Naive thymus-derived CD4-positive, alpha-beta T cell (primary cell): ENCODE measurements at regions not wholly inside any gene's neighbourhood (a gene's known extent, or its start where the extent isn't known, plus 50 kb on each side); places are given as distances from the start of the nearest gene placed in this dataset.

Experiments
- ATAC-seq: fragments of 150-1000 bp; cut with Tn5 transposase; 2 replicates; pipeline ENCODE4 v1.10.0; 2021; ENCODE audit warnings: mild to moderate bottlenecking, moderate library complexity
- CTCF ChIA-PET: fragments of 350-600 bp; sonication (Branson Sonifier 250); formaldehyde crosslinking; loops from one replicate; lab custom pipeline; 2021; ENCODE audit warnings: antibody characterized with exemption; lab: Charles Lee
- POLR2A ChIA-PET: fragments of 350-600 bp; sonication (Branson Sonifier 250); formaldehyde crosslinking; loops from one replicate; lab custom pipeline; 2021; ENCODE audit warnings: antibody characterized with exemption, inconsistent platforms; lab: Charles Lee
- DNase-seq, 9 donors: peaks; one replicate each; pipeline versions ENCODE4 v3.0.0 to v3.0.0-alpha.2; 2020 to 2022; ENCODE audit warnings: mixed read lengths in 1 of 9
- H3K27ac ChIP-seq: one replicate; pipeline ENCODE4 v1.7.0; 2013; ENCODE audit warnings: mild to moderate bottlenecking, low read depth, low read length, moderate library complexity
- H3K27me3 ChIP-seq, 2 donors: one replicate each; pipeline ENCODE4 v1.7.0; 2013; ENCODE audit warnings: low read length in 2 of 2, mild to moderate bottlenecking in 2 of 2, moderate library complexity in 2 of 2; ENCODE audit not compliant: control insufficient read depth in 2 of 2, insufficient read depth in 2 of 2
- H3K36me3 ChIP-seq, 3 experiments: 1 replicate in 2 of 3; 2 replicates in 1 of 3; pipeline ENCODE4 v1.7.0; 2013; ENCODE audit warnings: low read length in 3 of 3, mild to moderate bottlenecking in 3 of 3, moderate library complexity in 1 of 3; ENCODE audit not compliant: insufficient read depth in 3 of 3, control insufficient read depth in 2 of 3
- H3K4me1 ChIP-seq, 2 donors: one replicate each; pipeline ENCODE4 v1.7.0; 2013; ENCODE audit warnings: low read length in 2 of 2, mild to moderate bottlenecking in 2 of 2, moderate library complexity in 1 of 2; ENCODE audit not compliant: control insufficient read depth in 2 of 2, insufficient read depth in 2 of 2
- H3K4me3 ChIP-seq: 2 replicates; pipeline ENCODE4 v1.7.0; 2013; ENCODE audit warnings: mild to moderate bottlenecking, low read length
- H3K9me3 ChIP-seq, 3 experiments: 1 replicate in 2 of 3; 2 replicates in 1 of 3; pipeline ENCODE4 v1.7.0; 2013; ENCODE audit warnings: low read length in 3 of 3; ENCODE audit not compliant: control insufficient read depth in 2 of 3
- H3K27ac Mint-ChIP-seq, 9 donors: one replicate each; pipeline ENCODE4 v1.8.0; 2020 to 2022; ENCODE audit warnings: mixed read lengths in 9 of 9, mild to moderate bottlenecking in 8 of 9, moderate library complexity in 5 of 9, inconsistent platforms in 2 of 9
- H3K27me3 Mint-ChIP-seq, 5 donors: one replicate each; pipeline ENCODE4 v1.8.0; 2021 to 2022; ENCODE audit warnings: mixed read lengths in 5 of 5, mild to moderate bottlenecking in 1 of 5
- H3K36me3 Mint-ChIP-seq, 5 donors: one replicate each; pipeline ENCODE4 v1.8.0; 2020 to 2022; ENCODE audit warnings: mixed read lengths in 5 of 5, mild to moderate bottlenecking in 3 of 5, inconsistent platforms in 1 of 5
- H3K4me1 Mint-ChIP-seq, 7 donors: one replicate each; pipeline ENCODE4 v1.8.0; 2020 to 2022; ENCODE audit warnings: mixed read lengths in 7 of 7, mild to moderate bottlenecking in 3 of 7, inconsistent platforms in 1 of 7
- H3K4me3 Mint-ChIP-seq, 10 donors: one replicate each; pipeline ENCODE4 v1.8.0; 2020 to 2022; ENCODE audit warnings: mild to moderate bottlenecking in 10 of 10, mixed read lengths in 10 of 10, moderate library complexity in 6 of 10, inconsistent platforms in 2 of 10
- H3K9me3 Mint-ChIP-seq, 11 donors: one replicate each; pipeline ENCODE4 v1.8.0; 2020 to 2022; ENCODE audit warnings: mixed read lengths in 11 of 11, mild to moderate bottlenecking in 4 of 11, inconsistent platforms in 1 of 11, moderate library complexity in 1 of 11
- intact Hi-C, 2 donors: fragments of 100-400 bp; cut with micrococcal nuclease; formaldehyde crosslinking; loops; one replicate each; pipeline ENCODE4 v1.15.1; 2023

DNA sequence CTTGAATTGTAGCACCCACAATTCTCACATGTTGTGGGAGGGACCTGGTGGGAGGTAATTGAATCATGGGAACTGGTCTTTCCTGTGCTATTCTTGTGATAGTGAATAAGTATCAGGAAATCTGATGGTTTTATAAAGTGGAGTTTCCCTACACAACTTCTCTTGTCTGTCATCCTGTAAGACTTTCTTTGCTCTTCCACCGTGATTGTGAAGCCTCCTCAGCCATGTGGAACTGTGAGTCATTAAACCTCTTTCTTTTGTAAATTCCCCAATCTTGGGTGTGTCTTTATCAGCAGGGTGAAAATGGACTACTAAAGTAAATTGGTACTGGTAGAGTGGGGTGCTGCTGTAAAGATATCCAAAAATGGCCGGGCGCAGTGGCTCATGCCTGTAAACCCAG, 215.6 kb downstream of the LIG4 start:
- no peaks in the 10 kb centered on the region for H3K27me3 ChIP-seq
- no peak overlapping the region for H3K4me3 ChIP-seq
- H3K9me3 ChIP-seq = no peaks in the 10 kb centered on the region
- Mint-ChIP-seq H3K27me3 (peaks cover 0 to 3% (median 0%) of the 10 kb centered on the region in 5 donors), H3K36me3 (no peaks in the 10 kb centered on the region), H3K4me1 (peaks cover 0 to 16% (median 0%) of the 10 kb centered on the region in 7 donors), H3K9me3 (peaks cover 0 to 32% (median 7%) of the 10 kb centered on the region in 11 donors), H3K27ac (no peak overlapping the region), H3K4me3 (no peak overlapping the region)
- H3K36me3 ChIP-seq = no peaks in the 10 kb centered on the region
- DNase-seq (no peak), ATAC-seq (no peak)
- ChIA-PET POLR2A (no interaction called here), CTCF (no interaction called here)
- no peaks in the 10 kb centered on the region for H3K4me1 ChIP-seq
- intact Hi-C loops = no loop called here
- H3K27ac ChIP-seq = no peak overlapping the region

DNA sequence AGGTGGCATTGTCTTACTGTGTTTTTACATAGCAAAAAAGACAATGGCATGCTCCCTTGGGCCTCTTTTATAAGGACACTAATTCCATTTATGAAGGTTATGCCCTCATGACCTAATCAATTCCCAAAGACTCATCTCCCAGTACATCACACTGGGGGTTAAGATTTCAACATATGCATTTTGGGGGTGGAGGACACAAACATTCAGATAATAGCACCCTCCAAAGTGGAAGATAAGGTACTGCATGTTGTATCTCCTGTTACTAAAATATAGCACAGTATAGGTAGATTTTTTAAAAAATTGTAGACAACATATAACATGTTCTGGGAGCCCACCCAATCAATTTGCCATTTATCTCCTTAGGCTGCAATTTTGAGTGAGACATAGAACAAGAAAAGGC, 221.2 kb downstream of the LIG4 start:
- H3K36me3 ChIP-seq = no peaks in the 10 kb centered on the region
- no peaks in the 10 kb centered on the region for H3K27me3 ChIP-seq

DNA sequence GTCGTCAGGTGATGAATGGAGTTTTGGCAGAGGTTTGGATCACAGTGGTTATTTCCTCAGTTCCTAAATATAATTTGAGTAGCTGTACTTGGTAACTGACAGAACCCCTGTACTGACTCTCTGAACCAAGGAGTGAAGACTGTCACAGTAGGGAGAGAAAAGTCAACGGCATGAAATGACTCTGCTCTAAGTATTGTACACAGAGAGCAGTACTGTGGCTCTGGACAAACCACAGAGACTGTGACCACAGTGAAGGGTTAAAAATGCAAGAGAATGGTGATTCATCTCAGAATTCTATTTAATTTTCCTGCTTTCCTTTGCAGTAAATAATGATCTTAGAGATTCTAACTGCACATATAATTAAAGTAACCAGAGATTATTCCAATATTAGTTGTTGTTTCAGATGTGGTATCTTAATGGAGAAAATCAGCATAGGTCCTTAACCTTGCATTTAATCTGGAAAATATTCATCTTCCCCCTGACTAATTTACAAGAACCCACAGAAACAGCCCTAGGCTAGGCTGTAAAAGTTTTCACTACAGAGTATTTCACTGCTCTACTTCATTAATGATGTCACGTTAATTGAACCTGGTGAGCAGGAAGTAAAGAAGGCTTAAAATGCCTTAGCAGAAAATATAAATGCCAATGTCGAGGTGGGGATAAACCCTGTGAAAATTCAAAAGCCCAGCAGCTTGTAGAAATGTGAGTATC, 221.9 kb downstream of the LIG4 start:
- Histone ChIP-seq H3K27me3 (no peaks in the 10 kb centered on the region), H3K27ac (no peak overlapping the region), H3K4me3 (no peak overlapping the region), H3K9me3 (no peaks in the 10 kb centered on the region), H3K36me3 (no peaks in the 10 kb centered on the region), H3K4me1 (no peaks in the 10 kb centered on the region)
- Mint-ChIP-seq H3K27ac (no peak overlapping the region), H3K4me1 (peaks cover 0 to 10% (median 0%) of the 10 kb centered on the region in 7 donors), H3K9me3 (peaks cover 0 to 27% (median 4%) of the 10 kb centered on the region in 11 donors), H3K36me3 (no peaks in the 10 kb centered on the region), H3K4me3 (no peak overlapping the region), H3K27me3 (no peaks in the 10 kb centered on the region)
- ChIA-PET CTCF (no interaction called here), POLR2A (no interaction called here)
- intact Hi-C loops = no loop called here
- DNase-seq (no peak), ATAC-seq (no peak)

More for the DNA sequence above, 221.2 kb downstream of the LIG4 start:
- Mint-ChIP-seq H3K36me3 (no peaks in the 10 kb centered on the region), H3K27me3 (no peaks in the 10 kb centered on the region), H3K27ac (no peak overlapping the region), H3K9me3 (peaks cover 0 to 33% (median 4%) of the 10 kb centered on the region in 11 donors), H3K4me1 (peaks cover 0 to 16% (median 0%) of the 10 kb centered on the region in 7 donors), H3K4me3 (no peak overlapping the region)
- Histone ChIP-seq H3K9me3 (no peaks in the 10 kb centered on the region), H3K27ac (no peak overlapping the region), H3K4me3 (no peak overlapping the region), H3K4me1 (no peaks in the 10 kb centered on the region)
- ChIA-PET CTCF (no interaction called here), POLR2A (no interaction called here)
- ATAC-seq = no peak
- DNase-seq = no peak
- intact Hi-C loops = no loop called here

DNA sequence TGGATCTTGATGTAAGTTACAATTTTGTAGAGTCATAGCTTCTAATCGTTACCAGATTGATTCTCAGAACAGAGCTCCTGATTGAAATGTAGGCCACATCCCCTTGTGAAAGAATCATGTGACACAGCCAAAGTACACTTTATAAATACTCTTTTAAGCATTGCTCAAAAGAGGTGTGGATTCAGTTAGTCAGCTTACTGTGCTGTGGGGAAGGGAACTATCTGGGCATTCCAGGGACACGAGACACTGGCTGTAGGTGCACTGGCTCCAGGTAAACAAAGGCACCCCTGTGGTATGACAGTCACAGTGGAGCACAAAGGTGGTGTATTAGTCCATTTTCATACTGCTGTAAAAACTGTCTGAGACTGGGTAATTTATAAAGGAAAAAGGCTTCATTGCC, 222.8 kb downstream of the LIG4 start:
- DNase-seq = no peak
- Mint-ChIP-seq H3K4me3 (no peak overlapping the region), H3K36me3 (no peaks in the 10 kb centered on the region), H3K27me3 (no peaks in the 10 kb centered on the region), H3K4me1 (peaks cover 0 to 2% (median 0%) of the 10 kb centered on the region in 7 donors), H3K9me3 (peaks cover 0 to 30% (median 3%) of the 10 kb centered on the region in 11 donors), H3K27ac (no peak overlapping the region)
- Histone ChIP-seq H3K36me3 (no peaks in the 10 kb centered on the region), H3K4me3 (no peak overlapping the region), H3K9me3 (no peaks in the 10 kb centered on the region), H3K27me3 (no peaks in the 10 kb centered on the region), H3K4me1 (no peaks in the 10 kb centered on the region), H3K27ac (no peak overlapping the region)
- no peak for ATAC-seq
- ChIA-PET POLR2A (no interaction called here), CTCF (no interaction called here)
- intact Hi-C loops = no loop called here

DNA sequence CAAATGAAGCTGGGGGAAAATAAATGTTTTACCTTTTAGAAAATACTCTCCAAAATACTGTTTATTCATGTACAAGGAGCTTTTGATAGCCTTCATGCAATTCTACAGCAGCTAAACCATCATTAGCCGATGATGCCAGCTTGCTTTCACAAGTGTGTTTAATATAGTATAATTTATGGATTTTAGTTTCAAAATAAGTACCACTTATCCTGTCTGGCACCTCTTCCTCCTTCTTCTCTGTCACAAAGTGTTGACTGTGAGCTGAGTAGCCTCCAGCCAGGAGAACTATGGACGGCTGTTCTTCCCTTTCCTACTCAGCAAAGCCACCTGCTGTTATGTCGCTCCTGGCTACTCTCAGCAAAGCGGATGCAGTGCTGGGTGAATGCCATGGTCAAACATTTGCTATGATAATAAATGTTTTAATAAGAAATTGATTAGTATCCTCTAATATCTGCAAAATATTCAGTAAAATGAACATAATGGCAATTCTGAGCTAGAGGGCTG, 238.2 kb downstream of the LIG4 start:
- no peak for DNase-seq

DNA sequence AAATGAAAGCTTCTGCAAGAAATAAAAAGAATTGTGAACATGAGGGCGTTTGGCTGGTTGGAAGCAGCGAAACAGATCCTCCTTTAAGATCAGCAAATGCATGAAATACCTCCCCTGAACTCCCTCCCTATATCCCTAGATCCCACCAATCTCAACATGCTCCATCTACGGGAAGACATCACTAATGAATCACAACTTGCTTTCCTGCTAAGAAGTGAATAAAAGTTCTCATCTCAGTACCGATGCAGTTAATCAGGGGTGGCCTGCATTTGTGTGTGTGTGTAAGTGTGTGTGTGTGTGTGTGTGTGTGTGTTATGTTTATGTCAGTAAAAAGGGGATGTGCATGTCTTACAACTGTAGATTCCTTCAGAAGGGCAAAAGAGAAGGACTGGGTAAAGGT, 238.7 kb downstream of the LIG4 start:
- H3K4me3 Mint-ChIP-seq = no peak overlapping the region
- intact Hi-C loops = no loop called here
- DNase-seq = no peak
- Histone ChIP-seq H3K27ac (no peak overlapping the region), H3K4me3 (no peak overlapping the region), H3K9me3 (no peaks in the 10 kb centered on the region), H3K27me3 (no peaks in the 10 kb centered on the region), H3K36me3 (no peaks in the 10 kb centered on the region), H3K4me1 (no peaks in the 10 kb centered on the region)
- ChIA-PET POLR2A (no interaction called here), CTCF (no interaction called here)
- no peak overlapping the region for H3K27ac Mint-ChIP-seq
- no peak for ATAC-seq
- no peaks in the 10 kb centered on the region for H3K36me3 Mint-ChIP-seq
- H3K4me1 Mint-ChIP-seq = no peaks in the 10 kb centered on the region
- H3K27me3 Mint-ChIP-seq = no peaks in the 10 kb centered on the region
- peaks cover 0 to 5% (median 0%) of the 10 kb centered on the region in 11 donors for H3K9me3 Mint-ChIP-seq

More for the DNA sequence above, 238.2 kb downstream of the LIG4 start:
- peaks cover 0 to 6% (median 0%) of the 10 kb centered on the region in 11 donors for H3K9me3 Mint-ChIP-seq
- intact Hi-C loops = no loop called here
- H3K4me3 Mint-ChIP-seq = no peak overlapping the region
- Histone ChIP-seq H3K4me3 (no peak overlapping the region), H3K27me3 (no peaks in the 10 kb centered on the region), H3K36me3 (no peaks in the 10 kb centered on the region), H3K4me1 (no peaks in the 10 kb centered on the region), H3K27ac (no peak overlapping the region), H3K9me3 (no peaks in the 10 kb centered on the region)
- ChIA-PET POLR2A (no interaction called here), CTCF (no interaction called here)
- H3K27me3 Mint-ChIP-seq = no peaks in the 10 kb centered on the region
- no peak for ATAC-seq
- no peak overlapping the region for H3K27ac Mint-ChIP-seq
- H3K4me1 Mint-ChIP-seq = no peaks in the 10 kb centered on the region
- no peaks in the 10 kb centered on the region for H3K36me3 Mint-ChIP-seq

DNA sequence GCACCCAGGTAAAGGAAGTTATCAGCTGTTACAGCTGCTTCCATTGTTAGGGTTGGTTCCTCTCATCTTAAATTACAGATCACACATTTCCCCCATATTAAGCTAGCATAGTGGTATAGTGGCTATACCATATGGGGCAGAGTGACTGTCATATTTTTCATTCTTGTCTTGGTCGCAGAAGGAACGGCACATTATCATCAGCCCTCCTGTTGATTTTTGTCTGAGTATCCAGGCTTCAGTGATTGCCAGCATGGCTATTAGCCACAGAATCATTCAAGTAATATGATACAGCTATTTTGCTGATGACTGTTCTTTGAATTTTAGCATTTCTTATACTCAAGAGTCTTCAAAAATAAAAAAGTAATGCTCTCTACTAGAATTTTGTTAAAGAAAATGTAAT, 240.9 kb downstream of the LIG4 start:
- peaks cover 0 to 5% (median 0%) of the 10 kb centered on the region in 11 donors for H3K9me3 Mint-ChIP-seq
- ChIA-PET POLR2A (no interaction called here), CTCF (no interaction called here)
- Histone ChIP-seq H3K27ac (no peak overlapping the region), H3K36me3 (no peaks in the 10 kb centered on the region), H3K27me3 (no peaks in the 10 kb centered on the region), H3K4me1 (no peaks in the 10 kb centered on the region), H3K9me3 (no peaks in the 10 kb centered on the region), H3K4me3 (no peak overlapping the region)
- no peaks in the 10 kb centered on the region for H3K4me1 Mint-ChIP-seq
- ATAC-seq = no peak
- no peak for DNase-seq
- H3K27ac Mint-ChIP-seq = no peak overlapping the region
- intact Hi-C loops = no loop called here
- no peak overlapping the region for H3K4me3 Mint-ChIP-seq
- no peaks in the 10 kb centered on the region for H3K36me3 Mint-ChIP-seq
- no peaks in the 10 kb centered on the region for H3K27me3 Mint-ChIP-seq
